ENCODE measurements at regions not wholly inside any gene's neighbourhood (a gene's known extent, or its start where the extent isn't known, plus 50 kb on each side); places are given as distances from the start of the nearest gene placed in this dataset.

DNA sequence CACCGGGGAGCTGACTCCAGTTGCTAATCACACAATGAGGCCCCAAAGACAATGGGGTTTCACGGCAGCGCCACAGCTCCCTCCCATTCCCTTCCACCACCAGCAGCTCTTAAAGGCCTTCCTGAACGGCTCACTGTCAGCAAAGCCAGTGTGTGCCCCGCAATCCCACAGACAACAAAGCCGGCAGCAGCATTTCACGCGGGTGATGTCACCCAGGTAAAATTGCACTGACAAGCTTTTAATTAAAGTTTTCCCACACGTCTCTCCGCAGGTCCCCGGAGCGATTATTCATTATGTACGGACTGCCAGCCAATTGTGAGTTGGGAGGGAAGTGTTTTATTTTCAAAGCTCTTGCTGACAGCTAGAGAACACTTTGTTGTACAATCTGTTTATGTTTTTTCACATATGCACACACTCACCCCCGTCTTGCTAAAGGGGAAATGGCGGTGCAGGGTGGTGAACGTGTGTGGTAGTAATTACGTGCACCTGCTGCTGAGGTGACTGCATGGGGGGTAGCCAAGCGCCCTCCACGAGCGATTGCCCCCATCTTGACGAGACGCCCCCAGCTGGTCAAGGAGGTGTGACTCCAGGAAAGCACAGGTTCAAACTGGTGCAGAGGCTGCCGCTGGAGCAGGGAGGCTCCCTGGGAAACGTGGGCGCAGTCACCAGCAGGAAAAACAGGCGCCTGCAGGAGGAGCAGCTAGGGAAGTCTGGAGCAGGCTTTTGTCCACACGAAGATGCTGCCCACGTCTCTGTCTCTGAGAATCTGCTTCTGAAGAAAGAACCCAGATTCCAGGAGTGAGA lies 65.0 kb downstream of the IRX2 start:
- TF ChIP-seq, protein P1, sequence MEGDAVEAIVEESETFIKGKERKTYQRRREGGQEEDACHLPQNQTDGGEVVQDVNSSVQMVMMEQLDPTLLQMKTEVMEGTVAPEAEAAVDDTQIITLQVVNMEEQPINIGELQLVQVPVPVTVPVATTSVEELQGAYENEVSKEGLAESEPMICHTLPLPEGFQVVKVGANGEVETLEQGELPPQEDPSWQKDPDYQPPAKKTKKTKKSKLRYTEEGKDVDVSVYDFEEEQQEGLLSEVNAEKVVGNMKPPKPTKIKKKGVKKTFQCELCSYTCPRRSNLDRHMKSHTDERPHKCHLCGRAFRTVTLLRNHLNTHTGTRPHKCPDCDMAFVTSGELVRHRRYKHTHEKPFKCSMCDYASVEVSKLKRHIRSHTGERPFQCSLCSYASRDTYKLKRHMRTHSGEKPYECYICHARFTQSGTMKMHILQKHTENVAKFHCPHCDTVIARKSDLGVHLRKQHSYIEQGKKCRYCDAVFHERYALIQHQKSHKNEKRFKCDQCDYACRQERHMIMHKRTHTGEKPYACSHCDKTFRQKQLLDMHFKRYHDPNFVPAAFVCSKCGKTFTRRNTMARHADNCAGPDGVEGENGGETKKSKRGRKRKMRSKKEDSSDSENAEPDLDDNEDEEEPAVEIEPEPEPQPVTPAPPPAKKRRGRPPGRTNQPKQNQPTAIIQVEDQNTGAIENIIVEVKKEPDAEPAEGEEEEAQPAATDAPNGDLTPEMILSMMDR (IDR thresholded peaks at IDR 0.05), result no peak
- TF ChIP-seq POLR2A (IDR thresholded peaks at IDR 0.05), result no peak

Measured in lower leg skin (tissue), 3 donors.